RWPE1 (cell line): ENCODE measurements at regions not wholly inside any gene's neighbourhood (a gene's known extent, or its start where the extent isn't known, plus 50 kb on each side); places are given as distances from the start of the nearest gene placed in this dataset.

ENCODE experiments used
- CTCF ChIA-PET: fragments of 350-600 bp; sonication (Branson Sonifier 250); formaldehyde crosslinking; extraction: SDS; loops from one replicate; lab custom pipeline; 2021; lab: Yijun Ruan, JAX
- POLR2A ChIA-PET: fragments of 400-600 bp; formaldehyde crosslinking; extraction: SDS; loops from one replicate; lab custom pipeline; 2020; ENCODE audit warnings: antibody characterized with exemption; ENCODE audit not compliant: low non-redundant PET; lab: Yijun Ruan, JAX
- DNase-seq: peaks from one replicate; pipeline ENCODE4 v3.0.0; 2012; ENCODE audit warnings: low spot score
- H3K27ac ChIP-seq: fragments of 450-650 bp; 2 replicates; pipeline ENCODE4 v1.5.1; 2017
- TF ChIP-seq, protein P1 (sequence below): fragments of 450-650 bp; conservative IDR thresholded peaks from 2 replicates; pipeline ENCODE4 v1.5.1; 2017; ENCODE audit warnings: low read depth, mild to moderate bottlenecking

DNA sequence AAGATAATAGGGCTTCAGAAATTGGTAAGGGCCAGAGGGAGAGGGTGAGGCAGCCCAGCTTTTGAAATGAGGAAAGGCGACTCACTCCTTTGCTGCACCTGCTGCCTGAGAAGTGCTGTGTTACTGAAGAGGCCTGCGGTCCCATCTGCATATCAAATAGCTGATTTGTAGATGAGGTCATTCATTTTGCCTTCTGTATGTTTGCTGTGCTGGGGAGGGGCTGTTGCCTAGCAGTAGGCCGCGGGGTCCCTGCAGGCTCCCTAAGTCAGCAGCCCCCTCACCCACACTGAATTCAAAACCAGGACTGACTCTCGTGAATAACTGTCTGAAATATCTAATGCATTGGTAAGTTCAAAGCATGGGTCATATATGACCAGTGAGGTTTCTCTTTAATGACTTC, 377.2 kb downstream of the SOX11 start:
- DNase-seq = no peak
- TF ChIP-seq, protein P1, sequence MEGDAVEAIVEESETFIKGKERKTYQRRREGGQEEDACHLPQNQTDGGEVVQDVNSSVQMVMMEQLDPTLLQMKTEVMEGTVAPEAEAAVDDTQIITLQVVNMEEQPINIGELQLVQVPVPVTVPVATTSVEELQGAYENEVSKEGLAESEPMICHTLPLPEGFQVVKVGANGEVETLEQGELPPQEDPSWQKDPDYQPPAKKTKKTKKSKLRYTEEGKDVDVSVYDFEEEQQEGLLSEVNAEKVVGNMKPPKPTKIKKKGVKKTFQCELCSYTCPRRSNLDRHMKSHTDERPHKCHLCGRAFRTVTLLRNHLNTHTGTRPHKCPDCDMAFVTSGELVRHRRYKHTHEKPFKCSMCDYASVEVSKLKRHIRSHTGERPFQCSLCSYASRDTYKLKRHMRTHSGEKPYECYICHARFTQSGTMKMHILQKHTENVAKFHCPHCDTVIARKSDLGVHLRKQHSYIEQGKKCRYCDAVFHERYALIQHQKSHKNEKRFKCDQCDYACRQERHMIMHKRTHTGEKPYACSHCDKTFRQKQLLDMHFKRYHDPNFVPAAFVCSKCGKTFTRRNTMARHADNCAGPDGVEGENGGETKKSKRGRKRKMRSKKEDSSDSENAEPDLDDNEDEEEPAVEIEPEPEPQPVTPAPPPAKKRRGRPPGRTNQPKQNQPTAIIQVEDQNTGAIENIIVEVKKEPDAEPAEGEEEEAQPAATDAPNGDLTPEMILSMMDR = no peak
- ChIA-PET POLR2A (no interaction called here), CTCF (no interaction called here)
- no peak overlapping the region for H3K27ac ChIP-seq

DNA sequence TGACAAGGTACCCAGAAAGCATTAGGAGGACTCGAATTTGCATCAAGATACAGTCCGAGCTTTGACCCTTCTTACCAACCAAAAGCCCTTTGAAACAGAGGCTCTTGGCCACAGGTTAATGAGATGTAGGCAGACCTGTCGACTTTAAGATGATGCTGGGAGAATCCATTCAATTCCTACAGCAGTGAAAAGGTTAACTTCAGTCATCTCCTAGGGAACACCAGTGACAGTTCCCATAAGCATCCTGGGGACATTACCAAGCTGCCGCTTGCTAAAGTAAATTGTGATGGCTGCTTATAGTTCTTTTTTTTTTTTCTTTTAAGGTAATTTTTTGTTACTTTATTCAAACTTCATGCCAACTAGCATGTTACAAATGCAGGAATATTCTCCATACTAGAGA, 379.3 kb downstream of the SOX11 start:
- no peak overlapping the region for H3K27ac ChIP-seq
- TF ChIP-seq, protein P1 = no peak
- POLR2A ChIA-PET = no interaction called here
- no peak for DNase-seq
- CTCF ChIA-PET = no interaction called here

DNA sequence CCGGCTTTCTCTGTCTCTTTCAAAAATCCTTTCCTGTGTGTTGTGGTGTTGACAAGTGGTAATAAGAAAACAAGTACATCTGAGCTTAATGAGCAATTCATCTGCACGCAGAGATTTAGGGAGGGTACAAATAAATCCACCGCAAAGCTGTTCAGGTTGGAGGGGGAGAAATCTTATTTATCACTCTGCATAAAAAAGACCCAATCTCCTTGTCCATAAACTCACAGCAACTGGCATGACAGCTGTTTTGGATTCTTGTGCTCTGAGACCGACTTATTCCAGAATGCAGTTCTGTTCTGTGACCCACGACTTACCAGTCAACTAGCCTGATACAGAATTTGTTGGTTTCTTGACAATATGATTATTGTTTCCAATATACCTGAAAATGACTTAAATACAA, 380.1 kb downstream of the SOX11 start:
- DNase-seq = no peak

DNA sequence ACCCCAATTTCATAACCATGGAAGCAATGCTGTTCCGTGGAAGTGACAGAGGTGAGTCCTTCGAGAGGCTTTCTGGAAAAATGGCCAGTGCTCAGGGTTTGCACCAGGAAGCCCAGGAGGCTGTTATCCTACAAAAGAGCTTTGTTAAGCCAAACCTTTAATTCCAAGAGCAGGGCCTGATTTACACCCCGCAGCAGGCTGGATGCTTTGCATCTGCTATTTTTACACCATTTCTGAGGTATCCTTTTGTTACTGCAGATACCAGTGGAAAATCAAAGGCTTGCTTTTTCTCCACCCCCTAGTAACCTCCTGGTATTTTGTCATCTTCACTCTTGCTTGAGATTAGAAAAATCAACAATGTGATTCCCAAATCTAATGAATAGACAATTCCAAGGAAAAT, 380.6 kb downstream of the SOX11 start:
- CTCF ChIA-PET = no interaction called here
- H3K27ac ChIP-seq = no peak overlapping the region
- POLR2A ChIA-PET = no interaction called here
- DNase-seq = no peak
- TF ChIP-seq, protein P1 = no peak

More for the DNA sequence above, 380.1 kb downstream of the SOX11 start:
- ChIA-PET CTCF (no interaction called here), POLR2A (no interaction called here)
- TF ChIP-seq, protein P1 = no peak
- H3K27ac ChIP-seq = no peak overlapping the region

DNA sequence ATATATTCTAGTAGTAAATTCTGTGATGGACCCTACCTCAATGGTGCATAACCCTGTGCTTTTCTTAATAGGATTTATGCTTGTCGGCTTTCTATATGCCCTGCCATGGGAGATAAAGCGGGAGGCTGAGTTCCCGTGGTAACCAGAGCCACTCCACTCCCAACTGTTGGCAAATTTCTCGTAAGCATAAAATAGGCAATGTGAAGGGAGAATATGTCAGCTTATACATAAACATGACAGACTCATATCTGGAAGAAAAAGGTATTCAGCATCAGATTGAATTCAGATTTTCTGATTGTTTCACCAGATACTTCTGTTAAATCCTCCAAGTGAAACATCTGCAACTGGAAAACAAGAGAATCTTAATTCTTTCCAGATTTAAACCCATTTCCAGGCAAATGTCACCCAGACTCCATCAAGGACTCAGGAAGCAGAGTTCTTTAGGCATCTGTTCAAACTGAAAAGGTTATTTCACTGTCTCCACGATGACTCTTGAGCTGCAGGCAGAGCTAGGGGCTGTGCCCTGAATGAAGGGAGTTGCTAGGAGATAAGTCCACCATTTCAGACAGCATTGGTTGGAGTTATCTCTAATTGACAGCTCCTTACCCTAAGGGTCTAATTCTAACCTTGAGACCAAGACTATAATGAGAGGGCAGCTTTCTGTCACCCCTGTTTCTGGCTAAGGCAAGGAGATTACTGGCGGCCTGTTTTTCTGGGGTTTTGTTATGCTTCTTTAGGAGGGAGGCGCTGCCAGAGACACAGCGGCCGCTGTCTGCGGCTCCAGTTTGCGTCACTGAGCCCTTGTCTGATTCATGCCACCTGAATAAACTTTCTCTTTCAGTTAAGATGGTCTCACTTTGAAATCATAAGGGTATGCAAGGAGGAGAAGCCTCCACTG, 381.3 kb downstream of the SOX11 start:
- ChIA-PET CTCF (no interaction called here), POLR2A (no interaction called here)
- no peak for DNase-seq
- TF ChIP-seq, protein P1 = no peak
- no peak overlapping the region for H3K27ac ChIP-seq

DNA sequence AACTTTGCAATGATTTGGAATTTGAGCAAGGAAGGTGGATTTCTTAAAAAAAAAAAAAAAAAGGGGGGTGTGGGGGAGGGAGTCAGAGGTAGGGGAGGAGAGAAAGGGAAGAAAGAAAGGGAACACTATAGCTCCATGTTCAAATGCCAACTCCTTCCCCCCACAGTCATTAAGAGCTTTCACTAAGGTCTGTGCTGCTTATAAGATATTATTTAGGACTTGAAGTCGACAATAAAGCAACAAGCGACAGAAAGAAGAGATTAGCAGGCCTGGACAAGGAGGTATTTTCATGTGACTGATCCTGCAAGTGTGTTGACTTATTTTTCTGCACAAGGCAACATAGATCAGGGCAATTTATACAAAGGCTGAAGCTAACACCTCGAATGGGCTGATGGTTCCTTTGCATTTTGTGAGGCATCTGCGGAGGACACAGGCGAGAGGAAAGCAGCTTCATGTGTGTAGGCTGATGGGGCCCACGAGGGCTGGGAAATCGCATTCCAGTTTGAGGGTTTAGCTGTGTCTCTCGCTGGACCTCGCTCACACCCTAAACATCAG, 382.0 kb downstream of the SOX11 start:
- no peak overlapping the region for H3K27ac ChIP-seq
- CTCF ChIA-PET = no interaction called here
- no peak for DNase-seq
- POLR2A ChIA-PET = no interaction called here
- TF ChIP-seq, protein P1 = no peak
